ENCODE measurements at regions not wholly inside any gene's neighbourhood (a gene's known extent, or its start where the extent isn't known, plus 50 kb on each side); places are given as distances from the start of the nearest gene placed in this dataset.

DNA sequence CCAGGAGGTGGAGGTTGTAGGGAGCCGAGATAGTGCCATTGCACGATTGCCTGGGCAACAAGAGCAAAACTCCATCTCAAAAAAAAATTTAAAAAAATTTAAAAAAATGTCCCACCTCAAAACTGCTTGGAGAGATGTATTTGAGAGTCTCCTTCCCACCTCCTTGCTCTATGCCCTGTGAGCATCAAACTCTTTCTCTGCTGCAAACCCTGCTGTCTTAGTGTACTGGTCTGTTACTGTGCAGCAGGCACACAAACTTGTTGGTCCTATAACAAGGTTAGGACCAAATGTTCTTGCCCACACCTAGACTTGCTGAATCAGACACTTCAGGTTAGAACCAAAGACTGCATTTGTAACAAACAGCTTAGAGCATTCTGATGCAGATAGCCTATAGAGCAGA, 153.5 kb upstream of the FUT8 start:
- H3K36me3 ChIP-seq (ENCODE audit: low read length), result no peaks in the 10 kb centered on the region
- TF ChIP-seq EZH2phosphoT487 (conservative IDR thresholded peaks at IDR 0.05; ENCODE audit: low read length), result no peak
- TF ChIP-seq, protein P1, sequence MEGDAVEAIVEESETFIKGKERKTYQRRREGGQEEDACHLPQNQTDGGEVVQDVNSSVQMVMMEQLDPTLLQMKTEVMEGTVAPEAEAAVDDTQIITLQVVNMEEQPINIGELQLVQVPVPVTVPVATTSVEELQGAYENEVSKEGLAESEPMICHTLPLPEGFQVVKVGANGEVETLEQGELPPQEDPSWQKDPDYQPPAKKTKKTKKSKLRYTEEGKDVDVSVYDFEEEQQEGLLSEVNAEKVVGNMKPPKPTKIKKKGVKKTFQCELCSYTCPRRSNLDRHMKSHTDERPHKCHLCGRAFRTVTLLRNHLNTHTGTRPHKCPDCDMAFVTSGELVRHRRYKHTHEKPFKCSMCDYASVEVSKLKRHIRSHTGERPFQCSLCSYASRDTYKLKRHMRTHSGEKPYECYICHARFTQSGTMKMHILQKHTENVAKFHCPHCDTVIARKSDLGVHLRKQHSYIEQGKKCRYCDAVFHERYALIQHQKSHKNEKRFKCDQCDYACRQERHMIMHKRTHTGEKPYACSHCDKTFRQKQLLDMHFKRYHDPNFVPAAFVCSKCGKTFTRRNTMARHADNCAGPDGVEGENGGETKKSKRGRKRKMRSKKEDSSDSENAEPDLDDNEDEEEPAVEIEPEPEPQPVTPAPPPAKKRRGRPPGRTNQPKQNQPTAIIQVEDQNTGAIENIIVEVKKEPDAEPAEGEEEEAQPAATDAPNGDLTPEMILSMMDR (IDR thresholded peaks at IDR 0.05; ENCODE audit: insufficient read depth, low read length, poor library complexity, severe bottlenecking), result no peak
- no peaks in the 10 kb centered on the region for H4K20me1 ChIP-seq (ENCODE audit: low read depth, low read length)
- H3K4me2 ChIP-seq (ENCODE audit: low read depth, low read length, poor library complexity, severe bottlenecking), result no peak overlapping the region
- no peaks in the 10 kb centered on the region for H3K27me3 ChIP-seq (ENCODE audit: low read length)
- no peaks in the 10 kb centered on the region for H3K79me2 ChIP-seq (ENCODE audit: insufficient read depth, low read length)
- H3F3A ChIP-seq (ENCODE audit: insufficient read depth), result no peaks in the 10 kb centered on the region
- H3K4me3 ChIP-seq (ENCODE audit: insufficient read depth, low read length, poor library complexity, severe bottlenecking), result no peak overlapping the region
- H3K9ac ChIP-seq (ENCODE audit: low read length), result no peak overlapping the region
- H3K27ac ChIP-seq (ENCODE audit: low read depth, low read length), result no peak overlapping the region
- no peaks in the 10 kb centered on the region for H3K9me2 ChIP-seq (replicated peaks; ENCODE audit: insufficient read depth, low read length)
- H2AFZ ChIP-seq (ENCODE audit: low read depth, low read length, severe bottlenecking), result no peak overlapping the region
- H3K9me3 ChIP-seq (ENCODE audit: insufficient read depth, low read length), result no peaks in the 10 kb centered on the region

DNA sequence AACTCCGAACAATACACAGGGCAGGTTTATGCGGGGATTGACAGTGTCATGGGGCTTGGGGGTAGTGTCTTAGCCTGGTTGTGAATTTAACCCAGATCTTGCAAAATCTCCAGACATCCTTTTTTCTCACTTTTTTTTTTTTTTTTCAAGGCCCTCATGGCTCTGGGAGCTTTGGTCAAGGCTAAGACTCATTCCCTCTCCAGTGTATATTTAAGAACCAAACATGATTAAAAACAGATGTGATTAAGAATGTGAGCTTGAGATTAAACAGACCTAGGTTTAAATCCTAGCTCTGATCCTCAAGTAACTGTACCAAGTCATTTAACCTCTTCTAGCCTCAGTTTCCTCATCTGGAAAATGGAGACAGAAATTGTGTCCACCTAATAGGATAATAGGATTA, 151.7 kb upstream of the FUT8 start:
- Histone ChIP-seq H3K27ac (ENCODE audit: low read depth, low read length) (no peak overlapping the region), H2AFZ (ENCODE audit: low read depth, low read length, severe bottlenecking) (no peak overlapping the region), H3K9me2 (replicated peaks; ENCODE audit: insufficient read depth, low read length) (no peaks in the 10 kb centered on the region), H3F3A (ENCODE audit: insufficient read depth) (no peaks in the 10 kb centered on the region), H3K9me3 (ENCODE audit: insufficient read depth, low read length) (no peaks in the 10 kb centered on the region), H3K27me3 (ENCODE audit: low read length) (no peaks in the 10 kb centered on the region), H3K36me3 (ENCODE audit: low read length) (no peaks in the 10 kb centered on the region), H3K9ac (ENCODE audit: low read length) (no peak overlapping the region), H3K79me2 (ENCODE audit: insufficient read depth, low read length) (no peaks in the 10 kb centered on the region), H3K4me3 (ENCODE audit: insufficient read depth, low read length, poor library complexity, severe bottlenecking) (no peak overlapping the region), H3K4me2 (ENCODE audit: low read depth, low read length, poor library complexity, severe bottlenecking) (no peak overlapping the region), H4K20me1 (ENCODE audit: low read depth, low read length) (no peaks in the 10 kb centered on the region)
- no peak for TF ChIP-seq EZH2phosphoT487 (conservative IDR thresholded peaks at IDR 0.05; ENCODE audit: low read length)
- TF ChIP-seq, protein P1 (IDR thresholded peaks at IDR 0.05; ENCODE audit: insufficient read depth, low read length, poor library complexity, severe bottlenecking), result no peak

DNA sequence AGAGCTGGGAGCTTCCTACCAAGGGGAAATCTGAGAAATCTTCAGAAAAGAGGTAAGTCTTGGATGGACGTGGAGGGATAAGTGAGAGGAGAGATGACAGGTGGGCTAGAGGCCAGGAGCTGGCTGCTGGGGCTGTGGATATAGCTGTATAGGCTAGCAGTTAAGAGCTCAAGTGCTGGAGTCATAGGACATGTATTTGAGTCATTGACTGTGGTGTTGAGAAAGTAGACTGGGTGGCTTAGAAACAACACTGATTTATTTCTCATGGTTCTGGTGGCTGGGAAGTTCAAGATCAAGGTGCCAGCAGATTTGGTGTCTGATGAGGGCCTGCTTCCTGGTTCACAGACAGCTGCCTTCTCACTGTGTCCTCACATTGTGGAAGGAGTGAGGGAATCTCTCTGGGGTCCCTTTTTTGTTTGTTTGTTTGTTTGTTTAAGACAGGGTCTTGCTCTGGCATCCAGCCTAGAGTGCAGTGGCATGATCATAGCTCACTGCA, 151.1 kb upstream of the FUT8 start:
- no peaks in the 10 kb centered on the region for H3K36me3 ChIP-seq (ENCODE audit: low read length)
- no peaks in the 10 kb centered on the region for H3K9me3 ChIP-seq (ENCODE audit: insufficient read depth, low read length)
- H3K79me2 ChIP-seq (ENCODE audit: insufficient read depth, low read length), result no peaks in the 10 kb centered on the region
- H3K27me3 ChIP-seq (ENCODE audit: low read length), result no peaks in the 10 kb centered on the region
- H2AFZ ChIP-seq (ENCODE audit: low read depth, low read length, severe bottlenecking), result no peak overlapping the region
- no peaks in the 10 kb centered on the region for H3F3A ChIP-seq (ENCODE audit: insufficient read depth)
- H4K20me1 ChIP-seq (ENCODE audit: low read depth, low read length), result no peaks in the 10 kb centered on the region
- no peak for TF ChIP-seq EZH2phosphoT487 (conservative IDR thresholded peaks at IDR 0.05; ENCODE audit: low read length)
- TF ChIP-seq, protein P1 (IDR thresholded peaks at IDR 0.05; ENCODE audit: insufficient read depth, low read length, poor library complexity, severe bottlenecking), result no peak
- H3K27ac ChIP-seq (ENCODE audit: low read depth, low read length), result no peak overlapping the region
- no peak overlapping the region for H3K9ac ChIP-seq (ENCODE audit: low read length)
- H3K4me2 ChIP-seq (ENCODE audit: low read depth, low read length, poor library complexity, severe bottlenecking), result no peak overlapping the region
- H3K9me2 ChIP-seq (replicated peaks; ENCODE audit: insufficient read depth, low read length), result no peaks in the 10 kb centered on the region
- no peak overlapping the region for H3K4me3 ChIP-seq (ENCODE audit: insufficient read depth, low read length, poor library complexity, severe bottlenecking)

All from SU-DHL-6 (cell line).